ENCODE measurements at regions not wholly inside any gene's neighbourhood (a gene's known extent, or its start where the extent isn't known, plus 50 kb on each side); places are given as distances from the start of the nearest gene placed in this dataset.

DNA sequence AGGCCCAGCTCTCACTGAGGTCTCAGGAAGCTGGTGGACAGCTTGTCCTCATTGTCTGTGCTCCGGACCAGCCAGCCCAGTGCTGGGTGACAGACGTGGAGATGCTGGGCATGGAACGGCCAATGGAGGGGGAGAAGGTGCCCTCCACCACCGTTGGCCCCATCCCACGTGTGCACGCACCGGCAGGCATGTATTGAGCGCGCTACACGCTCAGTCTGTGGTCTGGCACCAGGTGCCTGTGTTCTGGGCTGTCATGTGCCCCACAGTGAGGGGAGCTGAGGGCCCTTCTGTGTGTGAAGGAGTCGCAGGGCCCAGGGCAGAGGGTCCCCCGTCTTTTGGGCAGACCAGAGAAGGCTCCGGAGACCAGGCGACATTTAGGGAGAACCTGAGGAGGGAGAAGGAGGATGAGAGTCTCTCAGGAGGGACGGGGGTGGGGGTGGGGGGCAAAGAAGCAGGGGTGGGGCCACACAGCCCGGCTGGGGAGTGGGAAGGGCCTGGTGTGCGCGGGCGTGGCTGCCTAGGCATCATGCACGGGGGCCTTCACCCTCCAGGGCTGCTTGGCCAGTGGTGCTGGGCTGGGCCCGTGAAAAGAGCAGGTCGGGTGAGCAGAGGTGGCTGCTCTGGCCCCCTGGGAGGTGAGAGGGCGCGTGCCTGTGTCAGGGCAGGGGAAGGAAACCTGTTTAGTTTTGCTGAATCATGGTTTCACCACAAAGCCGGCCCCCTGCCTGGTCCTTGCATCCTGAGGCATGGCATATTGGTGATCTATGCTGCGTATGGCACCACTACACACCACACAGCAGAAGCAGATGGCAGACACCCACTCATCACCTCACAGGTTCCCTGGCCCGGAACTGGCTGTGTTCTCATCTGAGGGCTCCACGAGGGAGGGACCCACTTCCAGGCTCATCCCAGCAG is 86.7 kb upstream of the TTC34 start:
- no peak for DNase-seq (ENCODE audit: low spot score)

DNA sequence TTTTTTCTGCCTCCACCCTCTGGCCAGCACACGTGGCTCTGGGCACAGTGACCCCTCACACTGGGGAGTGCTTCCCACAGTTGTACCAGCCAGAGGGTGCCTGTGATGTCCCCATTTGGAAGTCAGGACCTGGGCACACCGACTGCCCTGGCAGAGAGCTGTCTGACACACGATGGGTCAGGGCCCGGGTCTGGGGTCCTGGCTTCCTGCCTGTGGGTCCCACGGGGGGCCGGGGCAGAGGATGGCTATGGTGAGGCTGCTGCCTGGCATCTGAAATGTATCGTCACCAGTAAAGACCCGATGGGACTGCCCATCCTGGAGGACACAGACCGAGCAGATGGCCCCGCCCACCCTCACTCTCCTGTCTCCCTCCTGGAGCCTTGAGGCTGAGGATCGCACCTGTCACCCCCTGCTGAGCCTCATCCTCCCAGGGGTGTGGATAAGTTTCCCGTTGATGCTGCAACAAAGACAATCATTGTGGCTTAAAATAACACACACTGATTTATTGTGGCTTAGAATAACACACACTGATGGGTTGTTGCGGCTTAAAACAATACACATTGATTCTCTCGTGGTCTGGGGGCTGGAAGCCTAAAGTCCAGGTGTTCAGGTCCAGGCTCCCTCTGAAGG is 88.8 kb upstream of the TTC34 start:
- no peak for DNase-seq (ENCODE audit: low spot score)

- DNase-seq (ENCODE audit: low spot score), result no peak
Observed at GRCh38 chr1:2891923-2892448, 90.5 kb upstream of the TTC34 start.

DNA sequence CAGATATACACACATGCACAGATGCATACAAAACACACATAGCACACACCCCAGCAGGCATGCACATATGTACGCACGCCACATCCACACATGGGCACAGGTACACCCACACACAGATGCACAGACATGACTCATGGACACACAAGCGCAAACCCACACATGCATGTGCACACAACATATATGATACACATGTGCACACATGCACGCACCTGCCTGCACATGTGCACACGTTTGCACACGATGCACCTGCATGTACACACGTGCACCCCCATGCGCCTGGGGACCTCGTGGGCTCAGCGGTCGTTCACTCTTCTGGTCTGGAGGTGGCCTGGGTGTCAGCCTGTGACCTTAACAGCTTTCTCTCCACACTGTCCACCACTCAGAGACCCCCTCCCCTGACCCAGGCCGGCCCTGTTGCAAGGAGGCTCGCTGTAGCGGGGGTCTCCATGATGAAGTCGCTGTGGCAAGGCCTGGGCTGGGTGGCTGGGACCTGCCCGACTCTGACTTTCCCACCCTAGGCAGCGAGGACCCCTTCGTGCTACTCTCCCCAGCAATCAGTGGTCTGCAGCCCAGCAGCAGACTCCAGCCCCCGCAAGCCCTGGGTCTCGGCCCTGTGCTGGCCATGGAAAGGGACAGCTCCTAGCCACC is 92.1 kb upstream of the TTC34 start:
- no peak for DNase-seq (ENCODE audit: low spot score)

GRCh38 chr1:2894381-2895041 is 93.0 kb upstream of the TTC34 start:
- DNase-seq (ENCODE audit: low spot score), result no peak

DNA sequence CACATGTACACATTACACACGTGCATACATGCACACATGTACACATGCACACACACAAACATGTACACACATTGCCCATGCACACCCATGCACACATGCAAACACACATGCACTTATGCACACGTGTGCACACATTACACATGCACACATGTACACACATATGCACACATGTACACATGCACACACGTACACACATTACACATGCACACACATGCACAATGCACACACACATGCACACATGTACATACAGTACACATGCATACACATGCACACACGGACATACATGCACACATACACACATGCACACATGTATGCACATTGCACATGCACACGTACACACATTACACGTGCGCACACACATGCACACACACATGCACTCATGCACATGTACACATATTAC is 95.3 kb upstream of the TTC34 start:
- DNase-seq (ENCODE audit: low spot score), result no peak

DNA sequence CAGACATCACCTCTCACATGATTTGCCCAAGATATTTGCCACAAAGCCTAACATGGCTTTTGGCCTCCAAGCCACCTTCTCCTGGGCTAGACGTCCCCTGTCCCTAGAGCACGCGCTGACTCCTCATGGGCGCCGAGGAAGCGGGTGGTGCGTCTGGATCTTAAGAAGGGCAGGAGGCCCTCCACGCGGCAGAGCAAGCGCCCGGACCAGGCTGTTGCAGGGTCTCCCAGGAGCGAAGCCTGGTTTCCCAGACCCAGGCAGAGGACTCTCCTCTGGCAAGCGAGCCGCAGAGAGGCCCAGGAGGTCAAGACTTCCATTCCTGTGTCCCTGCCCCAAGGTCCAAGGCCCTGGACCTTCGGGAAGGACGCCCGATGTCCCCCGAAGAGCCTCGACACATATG is 101.7 kb upstream of the TTC34 start:
- no peak for DNase-seq (ENCODE audit: low spot score)

DNA sequence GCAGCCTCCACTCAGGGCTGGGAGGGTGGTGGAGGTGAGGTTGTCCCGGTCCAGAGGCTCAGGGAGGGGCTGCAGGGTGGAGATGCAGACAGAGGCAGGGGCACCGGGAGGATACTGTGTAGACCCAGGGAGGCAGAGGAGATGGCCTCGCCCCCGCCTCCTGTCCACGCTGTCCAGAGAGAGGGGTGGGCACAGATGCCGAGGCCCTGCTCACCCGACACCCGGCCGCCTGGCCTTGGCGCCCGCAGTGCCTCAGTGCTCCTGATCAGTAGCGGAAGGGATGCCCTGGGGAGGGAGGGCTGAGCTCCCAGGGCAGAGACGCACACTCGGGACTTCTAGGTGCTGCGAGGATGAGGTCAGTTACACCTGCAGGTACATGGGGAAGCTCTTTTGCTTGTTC is 102.7 kb upstream of the TTC34 start:
- DNase-seq (ENCODE audit: low spot score), result no peak

DNA sequence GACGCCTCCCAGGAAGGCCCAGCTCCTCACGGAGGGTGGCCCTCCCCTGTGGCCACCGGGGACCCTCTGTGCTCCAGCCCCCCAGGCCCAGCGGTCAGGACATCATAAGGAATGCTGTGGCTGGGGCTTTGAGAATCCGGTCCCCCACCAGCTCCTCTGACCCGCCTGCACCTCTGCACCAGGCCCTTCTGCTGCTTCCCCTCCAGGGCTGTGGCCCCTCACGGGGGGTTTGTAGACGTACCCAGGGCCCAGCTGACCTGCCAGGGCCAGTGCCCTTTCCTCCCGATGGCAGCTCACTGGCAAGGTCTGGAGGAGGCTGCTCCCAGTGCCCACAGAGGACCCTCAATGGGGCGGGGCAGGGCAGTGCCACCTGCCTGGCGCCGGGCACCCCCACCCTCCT is 103.9 kb upstream of the TTC34 start:
- DNase-seq (ENCODE audit: low spot score), result no peak

GRCh38 chr1:2906085-2906484 is 104.6 kb upstream of the TTC34 start:
- no peak for DNase-seq (ENCODE audit: low spot score)

DNA sequence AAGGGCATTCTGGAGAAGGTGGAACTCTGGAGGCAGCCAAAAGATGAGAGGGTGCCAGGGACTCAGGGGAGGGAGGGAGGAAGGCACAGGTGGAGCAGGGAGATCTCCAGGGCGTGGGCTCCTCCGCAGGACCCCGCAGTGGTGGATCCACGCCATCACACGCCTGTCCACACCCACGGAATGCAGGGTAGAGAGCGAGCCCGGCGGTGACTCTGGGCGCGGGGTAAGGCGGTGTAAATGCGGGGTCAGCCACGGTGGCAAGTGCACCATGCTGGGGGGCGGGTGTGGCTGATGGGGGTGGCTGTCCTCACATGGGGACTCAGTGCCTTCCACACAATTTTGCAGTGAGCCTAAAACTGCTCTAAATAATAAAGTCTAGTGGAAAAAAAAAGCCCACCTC is 105.1 kb upstream of the TTC34 start:
- no peak for DNase-seq (ENCODE audit: low spot score)

DNA sequence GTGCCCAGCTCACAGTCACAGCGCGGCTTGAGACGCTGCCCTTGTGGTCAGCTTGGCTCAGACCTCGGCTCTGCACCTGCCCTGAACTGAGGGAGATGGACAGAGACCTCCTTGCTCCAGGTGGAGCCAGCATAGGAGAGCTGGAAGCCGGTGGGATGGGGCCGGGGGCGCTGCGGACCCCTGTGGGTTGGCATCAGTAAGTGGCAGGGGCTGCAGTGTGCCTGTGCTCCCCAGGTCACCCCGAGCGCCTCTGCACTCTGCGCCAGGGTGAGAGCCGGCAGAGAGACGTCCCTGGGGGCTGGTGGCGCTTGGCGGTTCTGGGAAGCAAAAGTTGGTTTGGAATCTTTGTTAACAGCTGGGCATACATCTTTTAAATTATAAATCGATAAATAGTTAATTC is 105.6 kb upstream of the TTC34 start:
- no peak for DNase-seq (ENCODE audit: low spot score)

DNA sequence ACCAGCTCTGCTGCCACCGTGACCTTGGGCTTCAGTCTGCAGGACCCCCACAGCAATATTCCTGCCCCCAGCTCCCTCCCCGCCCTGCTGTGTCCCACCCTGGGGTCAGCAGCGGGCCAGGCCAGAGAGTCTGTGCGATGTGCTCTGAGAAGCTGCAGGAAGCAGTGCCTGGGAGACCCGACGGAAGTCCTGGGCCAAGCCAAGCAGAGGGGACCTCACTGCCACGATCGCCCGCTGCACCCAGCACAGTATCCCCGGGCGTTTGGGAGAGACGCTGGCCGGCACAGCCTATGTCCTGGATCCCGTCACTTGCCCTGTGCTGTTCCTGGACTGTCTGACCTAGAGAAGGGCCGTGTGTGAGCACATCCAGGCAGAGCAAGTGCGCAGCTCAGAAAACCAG is 106.6 kb upstream of the TTC34 start:
- DNase-seq (ENCODE audit: low spot score), result no peak

DNA sequence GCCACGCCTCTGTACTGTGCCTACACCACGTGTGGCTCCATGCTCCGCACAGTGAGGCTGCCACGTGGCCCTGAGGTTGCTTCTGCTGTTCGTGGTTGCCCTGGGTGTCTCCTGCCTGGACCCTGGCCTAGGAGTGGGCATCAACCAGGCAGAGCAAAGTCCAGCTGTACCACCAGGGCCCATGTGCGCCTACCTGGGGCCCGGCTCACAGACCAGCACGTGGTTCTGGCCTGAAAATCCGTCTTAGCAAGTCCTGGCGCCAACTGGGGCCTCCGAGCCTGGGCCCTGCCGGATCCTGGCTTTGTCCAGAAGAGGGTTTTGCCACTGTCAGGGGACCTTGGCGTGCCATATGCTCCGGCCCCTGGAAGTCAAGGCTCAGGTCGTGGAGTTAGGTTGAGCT is 107.1 kb upstream of the TTC34 start:
- DNase-seq (ENCODE audit: low spot score), result no peak

- DNase-seq (ENCODE audit: low spot score), result no peak
Observed at GRCh38 chr1:2909797-2910196, 108.3 kb upstream of the TTC34 start.

DNA sequence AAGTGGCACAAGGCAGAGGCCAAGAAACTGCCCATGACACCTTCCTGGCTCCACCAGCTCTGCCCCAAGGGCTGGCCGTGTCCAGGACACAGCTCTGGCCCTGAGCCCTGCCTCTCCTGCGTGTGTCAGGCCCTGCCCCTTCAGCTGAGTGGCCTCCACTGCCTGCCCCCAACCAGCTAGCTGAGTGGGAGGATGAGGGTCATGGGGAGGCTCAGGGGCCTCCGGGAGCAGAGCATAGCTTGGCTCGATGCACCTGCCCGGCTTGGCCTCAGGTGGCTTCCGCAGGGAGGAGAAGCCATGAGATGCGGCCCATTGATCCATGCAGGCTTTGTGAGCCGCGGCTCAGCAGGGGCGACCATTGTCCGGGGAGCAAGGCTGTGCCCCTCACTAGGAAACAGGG is 108.7 kb upstream of the TTC34 start:
- DNase-seq (ENCODE audit: low spot score), result no peak

GRCh38 chr1:2911421-2912178 is 109.7 kb upstream of the ACTRT2 start:
- no peak for DNase-seq (ENCODE audit: low spot score)

DNA sequence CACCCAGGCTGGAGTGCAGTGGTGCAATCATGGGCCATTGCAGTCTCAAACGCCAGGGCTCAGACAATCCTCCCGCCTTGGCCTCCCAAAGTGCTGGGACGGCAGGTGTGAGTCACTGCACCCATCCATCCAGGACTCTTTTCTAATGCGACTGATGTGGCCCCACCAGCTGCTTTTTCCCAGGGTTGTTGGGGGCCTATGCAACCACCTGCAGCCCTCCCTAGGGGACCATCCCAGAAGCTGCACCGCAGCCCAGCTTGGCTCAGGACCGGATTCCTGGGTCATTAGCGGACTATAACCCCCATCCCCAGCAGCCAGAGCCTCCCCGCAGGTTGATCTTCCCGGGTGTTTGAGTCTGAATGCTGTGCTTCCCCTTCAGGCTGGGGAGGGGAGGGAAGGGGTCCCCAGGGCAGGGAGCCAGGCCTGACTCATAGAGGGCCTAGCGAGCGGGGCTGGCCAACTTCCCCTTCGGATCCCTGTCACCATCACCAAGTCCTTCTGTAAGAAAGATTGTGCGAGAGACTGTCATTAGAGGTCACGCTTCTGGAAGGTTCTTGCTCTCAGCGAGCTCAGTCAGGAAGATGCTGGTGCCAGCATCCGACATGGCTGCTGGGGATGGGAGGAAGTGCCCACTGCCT is 108.7 kb upstream of the ACTRT2 start:
- DNase-seq (ENCODE audit: low spot score), result no peak

DNA sequence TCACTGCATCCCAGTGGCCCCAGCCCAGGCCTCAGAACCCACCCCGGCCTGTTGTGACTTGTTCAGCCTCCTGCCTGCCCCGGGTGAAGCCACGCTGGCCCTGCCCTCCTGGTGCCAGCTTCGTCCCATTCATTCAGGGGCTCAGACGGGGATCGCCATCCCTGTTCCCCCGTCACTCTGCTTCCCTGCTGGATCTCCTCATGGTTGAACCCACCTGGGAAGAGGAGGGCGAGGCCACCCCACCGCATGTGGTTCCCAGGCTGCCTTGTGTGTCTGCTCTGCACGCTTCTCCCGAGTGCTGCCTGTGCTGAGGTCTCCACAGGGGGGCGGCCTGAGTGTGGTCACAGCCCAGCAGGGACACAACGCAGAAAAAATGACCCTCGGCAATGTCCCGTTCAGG is 108.2 kb upstream of the ACTRT2 start:
- no peak for DNase-seq (ENCODE audit: low spot score)

GRCh38 chr1:2914702-2915101 is 106.6 kb upstream of the ACTRT2 start:
- peak; percentile 26 for DNase-seq (ENCODE audit: low spot score)

DNA sequence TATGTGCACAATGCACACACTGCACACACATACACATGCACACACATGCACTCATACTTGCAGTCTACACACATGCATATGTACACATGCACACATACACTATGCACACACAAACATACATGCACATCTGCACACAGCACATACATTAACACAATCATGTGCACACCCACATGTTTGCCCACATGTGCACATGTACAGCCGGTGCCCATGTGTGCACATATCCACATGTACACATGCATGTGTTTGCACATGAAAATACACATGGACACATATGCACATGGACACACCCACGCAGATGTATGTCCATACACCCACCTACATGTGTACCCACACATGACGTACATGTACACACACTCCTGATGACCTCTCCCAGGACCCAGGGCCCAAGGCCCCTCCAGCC is 105.1 kb upstream of the ACTRT2 start:
- no peak for DNase-seq (ENCODE audit: low spot score)

All from HT-29 (cell line).